NCI-H2196 (cell line): ENCODE measurements at regions not wholly inside any gene's neighbourhood (a gene's known extent, or its start where the extent isn't known, plus 50 kb on each side); places are given as distances from the start of the nearest gene placed in this dataset.

Experiments used
- DNase-seq: peaks from one replicate; lab custom pipeline; 2025; ENCODE audit not compliant: unreplicated experiment; lab: John Stamatoyannopoulos, UW

DNA sequence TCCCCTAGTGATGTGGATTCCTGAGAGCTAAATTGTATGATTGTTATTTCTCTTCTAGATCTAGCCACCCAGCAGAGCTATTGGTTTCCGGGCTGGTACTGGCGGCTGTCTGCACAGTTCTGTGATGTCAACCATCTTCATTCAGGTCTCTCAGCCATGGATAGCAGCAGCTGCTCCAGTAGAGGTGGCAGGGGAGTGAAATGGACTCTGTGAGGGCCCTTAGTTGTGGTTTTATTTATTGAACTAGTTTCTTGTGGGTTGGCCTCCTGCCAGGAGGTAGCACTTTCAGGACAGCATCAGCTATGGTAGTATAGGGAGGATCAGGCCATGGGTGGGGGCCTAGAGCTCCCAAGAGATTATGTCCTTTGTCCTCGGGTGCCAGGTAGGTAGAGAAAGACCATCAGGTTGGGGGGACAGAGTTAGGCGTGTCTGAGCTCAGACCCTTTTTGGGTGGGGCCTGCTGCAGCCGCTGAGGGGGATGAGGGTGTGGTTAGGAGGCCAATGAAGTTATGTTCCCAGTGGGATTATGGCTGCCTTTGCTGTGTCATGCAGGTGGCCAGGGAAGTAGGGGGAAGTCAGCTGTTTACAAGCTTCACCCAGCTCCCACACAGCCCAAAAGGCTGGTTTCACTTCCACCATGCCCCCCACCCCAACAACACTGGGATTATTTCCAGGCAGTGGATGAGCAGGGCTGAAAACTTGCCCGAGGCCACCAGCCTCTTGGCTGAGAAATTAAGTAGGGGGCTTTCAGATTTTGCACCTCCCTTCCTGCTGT is 55.1 kb upstream of the RGS4 start:
- DNase-seq, result peak; percentile 5

- no peak for DNase-seq
These were observed 62.9 kb upstream of the RGS4 start for GRCh38 chr1:163006051-163006834.

DNA sequence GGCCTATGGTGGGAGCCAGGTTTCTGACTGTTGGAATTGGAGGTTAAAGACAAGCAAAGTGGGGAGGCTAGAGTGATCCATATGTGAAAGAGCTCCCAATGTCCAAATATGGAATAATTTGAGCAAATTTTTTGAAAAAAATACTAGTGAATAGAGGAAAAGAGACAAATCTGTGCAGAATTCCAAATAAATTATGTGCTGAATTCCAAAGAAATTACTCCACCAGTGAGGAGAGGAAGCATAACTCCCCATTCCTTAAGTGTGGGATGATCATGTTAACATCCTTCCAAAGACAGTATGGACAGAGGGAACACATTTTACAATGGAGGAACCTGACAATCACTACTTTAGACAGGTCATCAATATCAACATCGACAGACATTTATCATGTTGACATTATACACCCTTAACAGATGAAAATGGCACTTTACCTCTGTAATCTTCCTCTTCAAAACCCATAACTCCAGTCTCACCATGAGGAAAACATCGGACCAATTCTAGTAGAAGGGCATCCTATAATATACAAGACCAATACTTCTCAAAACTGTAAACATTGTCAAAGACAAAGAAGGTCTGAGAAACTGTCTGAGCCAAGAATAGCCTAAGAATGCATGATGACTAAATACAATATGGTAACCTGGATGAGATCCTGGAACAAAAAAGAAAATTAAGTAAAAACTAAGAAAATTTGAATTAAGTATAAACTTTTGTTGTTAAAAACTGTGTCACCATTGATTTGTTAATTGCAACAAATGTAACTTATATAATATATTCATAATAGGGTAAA is 71.5 kb upstream of the RGS4 start:
- DNase-seq, result no peak

DNA sequence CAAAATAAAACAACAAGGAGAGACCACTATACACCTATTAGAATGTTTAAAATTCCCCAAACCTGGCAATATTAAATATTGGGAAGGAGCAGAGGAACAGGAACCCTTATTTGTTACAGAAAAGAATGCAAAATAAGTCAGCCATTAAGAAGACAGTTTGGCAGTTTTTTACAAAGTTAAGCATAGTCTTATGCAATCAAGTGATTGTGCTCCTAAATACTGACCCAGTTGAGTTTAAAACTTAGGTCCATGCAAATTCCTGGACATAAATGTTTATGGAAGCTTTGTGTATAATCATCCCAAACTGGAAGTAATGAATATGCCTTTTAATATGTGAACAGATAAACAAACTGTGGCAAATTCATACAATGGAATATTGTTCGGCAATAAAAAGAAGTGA is 72.9 kb upstream of the RGS4 start:
- no peak for DNase-seq

DNA sequence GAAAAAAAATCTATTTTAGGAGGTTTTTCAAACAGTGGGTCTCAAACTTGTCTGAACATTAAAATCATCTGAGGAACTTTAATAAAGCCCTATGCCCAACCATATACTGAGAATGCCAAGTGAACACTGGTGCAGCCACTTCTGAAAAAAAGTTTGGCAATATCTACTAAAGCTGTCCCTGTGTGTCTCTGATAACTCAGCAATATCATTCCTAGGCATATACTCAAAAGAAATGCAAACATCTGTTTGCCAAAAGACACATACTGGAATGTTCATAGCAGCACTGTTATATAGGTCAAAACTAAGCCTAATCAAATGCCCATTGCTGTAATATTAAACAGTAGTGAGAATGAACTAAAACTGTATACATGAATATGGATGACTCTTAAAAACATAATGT is 74.2 kb upstream of the RGS4 start:
- no peak for DNase-seq

- no peak for DNase-seq
These were observed 75.3 kb upstream of the RGS4 start for GRCh38 chr1:162993846-162994245.

- DNase-seq, result no peak
These were observed 76.2 kb upstream of the RGS4 start for GRCh38 chr1:162992945-162993344.

DNA sequence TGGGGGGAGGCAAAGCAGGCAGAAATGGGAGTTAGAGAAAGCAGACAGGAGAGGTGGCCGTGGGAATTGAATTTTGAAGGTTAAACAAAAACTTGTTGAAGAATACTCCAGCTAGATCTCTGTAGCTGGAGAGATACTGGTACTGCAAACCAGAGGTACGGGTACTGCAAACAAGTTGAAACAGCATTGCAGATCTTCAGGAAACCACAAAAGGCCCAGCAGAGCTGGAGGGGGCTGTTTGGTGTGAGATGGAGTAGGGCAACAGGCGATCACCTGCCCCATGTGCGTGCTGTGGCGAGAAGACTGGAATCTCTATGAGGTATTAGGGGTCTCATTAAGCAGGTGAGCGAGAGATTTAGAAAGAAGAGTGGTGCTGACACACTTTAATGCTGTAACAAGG is 77.7 kb upstream of the RGS4 start:
- DNase-seq, result no peak

GRCh38 chr1:162990665-162991064 is 78.5 kb upstream of the RGS4 start:
- DNase-seq, result no peak

GRCh38 chr1:162988869-162989268 is 80.3 kb upstream of the RGS4 start:
- no peak for DNase-seq

GRCh38 chr1:162987866-162988265 is 81.3 kb upstream of the RGS4 start:
- DNase-seq, result peak; percentile 20

GRCh38 chr1:162985816-162986435 is 83.2 kb upstream of the RGS4 start:
- DNase-seq, result no peak

DNA sequence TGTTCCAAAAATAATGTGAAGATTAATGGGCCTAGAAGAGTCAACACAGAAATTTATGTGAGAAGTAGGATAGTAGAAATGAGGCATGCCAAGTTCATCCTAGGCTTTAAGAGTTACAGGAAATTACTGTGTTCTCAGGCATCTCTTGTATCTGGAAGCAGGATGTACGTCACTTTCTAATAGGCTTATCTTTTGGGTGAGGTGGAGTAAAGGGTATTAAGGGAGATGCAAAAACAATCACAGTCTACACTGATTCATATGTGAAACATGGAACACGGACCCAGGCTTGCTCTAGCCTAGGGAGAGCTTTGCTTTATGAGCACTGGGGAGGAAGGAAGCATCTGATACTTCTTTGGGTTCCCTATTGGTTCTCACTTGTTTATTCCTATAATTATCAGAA is 84.5 kb upstream of the RGS4 start:
- no peak for DNase-seq

DNA sequence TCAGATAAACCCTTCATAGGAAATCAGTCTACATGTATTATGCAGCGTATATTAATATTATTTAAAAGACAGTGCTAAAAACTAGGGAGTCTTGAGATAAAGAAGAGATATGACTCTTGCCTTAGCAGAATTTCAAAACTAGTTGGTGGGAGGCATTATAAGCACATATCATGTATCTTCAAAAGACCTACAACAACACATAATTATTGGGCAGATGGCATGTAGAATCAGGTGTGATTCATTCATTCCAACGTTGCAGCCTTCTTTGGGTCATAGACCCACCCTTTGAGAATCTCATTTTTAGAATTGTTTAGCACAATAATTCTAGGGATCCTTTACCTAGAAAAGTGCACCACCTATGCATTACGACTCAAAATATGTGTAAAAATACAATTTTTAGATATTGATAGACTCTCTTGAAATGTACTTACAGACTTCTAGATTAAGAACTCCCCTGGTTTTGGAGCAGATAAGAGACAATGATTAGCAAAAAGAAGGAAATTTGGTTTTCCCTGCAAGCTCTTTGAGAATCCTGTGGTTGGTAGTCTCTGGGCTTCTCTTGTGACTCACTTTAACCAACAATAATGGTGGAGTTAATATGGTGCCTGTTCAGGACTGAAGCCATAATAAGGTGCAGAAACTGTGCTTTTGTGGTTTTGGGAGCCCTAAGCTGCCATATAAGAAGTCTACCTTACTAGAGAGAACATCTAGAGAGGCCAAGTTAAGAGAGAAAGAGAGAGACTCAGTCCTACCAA is 85.3 kb upstream of the RGS4 start:
- DNase-seq, result no peak

DNA sequence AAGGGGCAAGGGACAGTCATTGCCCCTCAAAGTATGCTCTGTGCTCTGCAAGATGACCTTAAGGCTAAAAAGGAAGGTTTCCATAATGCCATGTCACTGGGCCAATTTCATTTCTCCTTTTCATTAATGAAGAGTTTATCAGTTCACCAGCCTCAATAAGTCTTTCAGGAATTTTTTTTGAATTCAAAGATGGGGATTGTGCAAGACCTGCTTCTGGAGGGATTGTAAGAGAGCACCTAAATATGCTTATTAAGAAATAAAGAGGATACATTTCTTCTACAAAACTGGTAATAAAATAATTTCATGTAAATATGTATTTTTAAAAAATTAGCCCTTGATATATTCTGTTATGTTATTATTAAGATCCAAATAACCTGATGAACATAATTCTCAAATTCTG is 86.8 kb upstream of the RGS4 start:
- no peak for DNase-seq

DNA sequence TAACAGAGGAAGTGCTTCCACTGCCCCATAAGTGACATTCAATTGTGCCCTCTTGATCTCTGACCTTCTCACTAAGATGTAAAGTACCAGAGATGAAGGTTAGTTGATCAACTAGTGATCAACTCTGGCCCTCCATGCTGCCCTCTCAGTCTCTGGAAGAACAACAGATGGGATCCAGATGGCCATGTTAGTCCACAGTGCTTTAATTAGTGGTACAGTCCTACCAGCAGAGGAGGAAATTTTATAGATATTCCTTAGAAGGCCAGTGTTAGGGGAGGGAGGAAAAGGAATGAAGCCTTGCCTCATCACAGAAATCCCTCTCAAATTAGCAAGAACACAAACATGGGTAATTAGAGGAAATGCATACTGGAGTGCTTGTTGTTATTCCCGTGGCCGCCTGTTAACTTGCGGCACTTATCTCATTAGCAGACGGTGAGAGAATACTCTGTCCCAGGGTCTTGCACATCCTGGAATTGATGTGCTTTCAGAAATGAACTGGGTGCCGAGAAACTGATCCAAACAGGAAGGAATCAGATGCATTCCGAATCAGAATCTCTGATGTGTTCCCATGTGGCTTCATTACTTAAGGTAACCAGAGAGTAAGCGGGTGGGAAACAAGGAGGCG is 91.1 kb upstream of the RGS4 start:
- no peak for DNase-seq

- no peak for DNase-seq
These were observed 92.5 kb upstream of the RGS4 start for GRCh38 chr1:162976628-162977027.

DNA sequence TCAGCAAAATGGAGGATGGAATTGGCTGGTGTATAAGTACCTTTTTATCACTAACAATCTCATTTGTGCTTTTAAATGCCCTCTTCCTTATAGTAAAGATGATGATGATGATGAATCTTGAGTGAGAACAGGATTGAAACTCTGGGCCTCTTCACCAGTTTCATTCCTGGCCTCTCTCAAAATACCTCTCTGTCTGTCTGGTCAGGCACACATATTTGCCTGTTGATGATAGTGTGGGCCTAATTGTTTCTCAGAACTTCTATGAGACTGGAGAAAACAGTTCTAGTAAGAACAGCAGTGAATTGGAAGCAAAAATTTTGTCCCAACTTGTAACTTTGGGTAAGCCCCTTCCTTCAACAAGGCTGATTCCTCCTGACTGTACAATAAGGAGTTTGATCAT is 94.4 kb upstream of the RGS4 start:
- DNase-seq, result no peak

GRCh38 chr1:162973381-162973795 is 95.8 kb upstream of the RGS4 start:
- no peak for DNase-seq

- no peak for DNase-seq
These were observed 96.4 kb upstream of the RGS4 start for GRCh38 chr1:162972773-162973172.
